Smooth muscle cell (in vitro differentiated cells): ENCODE measurements at regions not wholly inside any gene's neighbourhood (a gene's known extent, or its start where the extent isn't known, plus 50 kb on each side); places are given as distances from the start of the nearest gene placed in this dataset.

Experiments used
- DNase-seq: peaks from one replicate; lab custom pipeline; 2025; ENCODE audit not compliant: unreplicated experiment; lab: John Stamatoyannopoulos, UW
- H2AFZ ChIP-seq: fragments of 200-600 bp; sonication (generic); 2 replicates; pipeline ENCODE4 v1.6.0; 2016; ENCODE audit warnings: antibody characterized with exemption, low read depth, mild to moderate bottlenecking
- H3F3A ChIP-seq: fragments of 200-600 bp; sonication (generic); 2 replicates; pipeline ENCODE4 v1.6.0; 2017; ENCODE audit warnings: antibody characterized with exemption, low read depth
- H3K27ac ChIP-seq: fragments of 200-600 bp; sonication (generic); 2 replicates; pipeline ENCODE4 v1.5.1; 2016; ENCODE audit warnings: low read depth, mild to moderate bottlenecking
- H3K27me3 ChIP-seq: fragments of 200-600 bp; sonication (generic); 2 replicates; pipeline ENCODE4 v1.6.1; 2016; ENCODE audit warnings: low read depth, mild to moderate bottlenecking
- H3K36me3 ChIP-seq: fragments of 200-600 bp; sonication (generic); 2 replicates; pipeline ENCODE4 v1.5.1; 2016; ENCODE audit warnings: low read depth
- H3K4me1 ChIP-seq: fragments of 200-600 bp; sonication (generic); 2 replicates; pipeline ENCODE4 v1.5.1; 2016; ENCODE audit warnings: low read depth
- H3K4me2 ChIP-seq: fragments of 200-600 bp; sonication (generic); 2 replicates; pipeline ENCODE4 v1.6.0; 2016; ENCODE audit warnings: mild to moderate bottlenecking
- H3K4me3 ChIP-seq: fragments of 200-600 bp; sonication (generic); 2 replicates; pipeline ENCODE4 v1.5.1; 2016; ENCODE audit warnings: mild to moderate bottlenecking
- H3K79me2 ChIP-seq: fragments of 200-600 bp; sonication (generic); 2 replicates; pipeline ENCODE4 v1.6.0; 2016; ENCODE audit warnings: low read depth, mild to moderate bottlenecking
- H3K9ac ChIP-seq: fragments of 200-600 bp; sonication (generic); 2 replicates; pipeline ENCODE4 v1.6.0; 2016; ENCODE audit warnings: low read depth
- H3K9me3 ChIP-seq: fragments of 200-600 bp; sonication (generic); replicated peaks from 2 replicates; pipeline ENCODE4 v1.5.1; 2016; ENCODE audit warnings: low read depth
- H4K20me1 ChIP-seq: fragments of 200-600 bp; sonication (generic); 2 replicates; pipeline ENCODE4 v1.6.0; 2016; ENCODE audit warnings: low read depth
- WGBS: methylation state at CpG from one replicate; pipeline ENCODE4 v1.1.7; 2016; ENCODE audit warnings: low lambda C conversion rate; 5-methylcytosine and 5-hydroxymethylcytosine counted together
- TF ChIP-seq, protein P1 (sequence below): fragments of 200-600 bp; sonication (generic); IDR thresholded peaks from 2 replicates; pipeline ENCODE4 v1.5.1; 2017; ENCODE audit warnings: borderline replicate concordance, mild to moderate bottlenecking, antibody characterized with exemption; ENCODE audit not compliant: insufficient read depth, poor library complexity, severe bottlenecking

DNA sequence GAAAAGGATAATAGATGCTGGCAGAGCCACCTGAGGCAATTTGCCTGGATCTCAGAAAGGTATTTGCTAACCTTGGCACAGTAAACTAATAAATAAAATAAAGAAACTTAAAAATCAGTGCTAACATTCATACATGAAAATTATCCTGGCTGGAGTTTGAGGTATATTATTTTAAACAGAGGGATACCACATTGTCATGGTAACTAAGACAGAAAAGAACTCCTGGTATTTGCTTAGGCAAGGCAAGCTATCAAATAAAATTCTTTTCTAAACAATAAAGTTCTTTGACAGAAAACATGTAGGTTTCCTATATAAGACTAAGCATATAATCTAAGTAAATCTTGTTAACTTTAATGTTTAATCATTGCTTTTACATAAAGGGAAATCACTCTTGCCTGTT lies 218.8 kb downstream of the MAGEB17 start:
- peak overlapping the region; percentile 41 for H3K4me2 ChIP-seq
- H3K9me3 ChIP-seq = no peaks in the 10 kb centered on the region
- H3K79me2 ChIP-seq = no peaks in the 10 kb centered on the region
- peaks cover 13% of the 10 kb centered on the region for H3K4me1 ChIP-seq
- H4K20me1 ChIP-seq = no peaks in the 10 kb centered on the region
- no peaks in the 10 kb centered on the region for H3F3A ChIP-seq
- peak overlapping the region; percentile 6 for H3K27ac ChIP-seq
- TF ChIP-seq, protein P1, sequence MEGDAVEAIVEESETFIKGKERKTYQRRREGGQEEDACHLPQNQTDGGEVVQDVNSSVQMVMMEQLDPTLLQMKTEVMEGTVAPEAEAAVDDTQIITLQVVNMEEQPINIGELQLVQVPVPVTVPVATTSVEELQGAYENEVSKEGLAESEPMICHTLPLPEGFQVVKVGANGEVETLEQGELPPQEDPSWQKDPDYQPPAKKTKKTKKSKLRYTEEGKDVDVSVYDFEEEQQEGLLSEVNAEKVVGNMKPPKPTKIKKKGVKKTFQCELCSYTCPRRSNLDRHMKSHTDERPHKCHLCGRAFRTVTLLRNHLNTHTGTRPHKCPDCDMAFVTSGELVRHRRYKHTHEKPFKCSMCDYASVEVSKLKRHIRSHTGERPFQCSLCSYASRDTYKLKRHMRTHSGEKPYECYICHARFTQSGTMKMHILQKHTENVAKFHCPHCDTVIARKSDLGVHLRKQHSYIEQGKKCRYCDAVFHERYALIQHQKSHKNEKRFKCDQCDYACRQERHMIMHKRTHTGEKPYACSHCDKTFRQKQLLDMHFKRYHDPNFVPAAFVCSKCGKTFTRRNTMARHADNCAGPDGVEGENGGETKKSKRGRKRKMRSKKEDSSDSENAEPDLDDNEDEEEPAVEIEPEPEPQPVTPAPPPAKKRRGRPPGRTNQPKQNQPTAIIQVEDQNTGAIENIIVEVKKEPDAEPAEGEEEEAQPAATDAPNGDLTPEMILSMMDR = no peak
- H3K9ac ChIP-seq = peak overlapping the region; percentile 10
- H3K36me3 ChIP-seq = no peaks in the 10 kb centered on the region
- H2AFZ ChIP-seq = no peak overlapping the region
- DNase-seq = no peak
- H3K4me3 ChIP-seq = no peak overlapping the region
- no peaks in the 10 kb centered on the region for H3K27me3 ChIP-seq

- no peak for DNase-seq
- WGBS = 94% methylated on average over 2 of the region's 2 CpGs
- no peak overlapping the region for H2AFZ ChIP-seq
- no peak overlapping the region for H3K27ac ChIP-seq
- H3F3A ChIP-seq = no peaks in the 10 kb centered on the region
- H3K79me2 ChIP-seq = no peaks in the 10 kb centered on the region
- no peaks in the 10 kb centered on the region for H3K27me3 ChIP-seq
- no peaks in the 10 kb centered on the region for H4K20me1 ChIP-seq
- no peaks in the 10 kb centered on the region for H3K9me3 ChIP-seq
- no peaks in the 10 kb centered on the region for H3K36me3 ChIP-seq
- no peak overlapping the region for H3K9ac ChIP-seq
- TF ChIP-seq, protein P1 = no peak
- H3K4me3 ChIP-seq = no peak overlapping the region
- H3K4me1 ChIP-seq = no peaks in the 10 kb centered on the region
- H3K4me2 ChIP-seq = no peak overlapping the region
Measured at GRCh38 chrX:16392597-16392996, 225.3 kb downstream of the MAGEB17 start.

GRCh38 chrX:16394290-16394689 lies 227.0 kb downstream of the MAGEB17 start:
- H3K27me3 ChIP-seq = no peaks in the 10 kb centered on the region
- H3K4me2 ChIP-seq = no peak overlapping the region
- no peak overlapping the region for H2AFZ ChIP-seq
- DNase-seq = no peak
- H3K4me1 ChIP-seq = no peaks in the 10 kb centered on the region
- WGBS = 84% methylated on average over 3 of the region's 3 CpGs
- no peak overlapping the region for H3K4me3 ChIP-seq
- no peaks in the 10 kb centered on the region for H3K79me2 ChIP-seq
- no peaks in the 10 kb centered on the region for H3K9me3 ChIP-seq
- H3F3A ChIP-seq = no peaks in the 10 kb centered on the region
- no peak overlapping the region for H3K27ac ChIP-seq
- H3K9ac ChIP-seq = no peak overlapping the region
- H4K20me1 ChIP-seq = no peaks in the 10 kb centered on the region
- TF ChIP-seq, protein P1 = no peak
- no peaks in the 10 kb centered on the region for H3K36me3 ChIP-seq

- H3K36me3 ChIP-seq = no peaks in the 10 kb centered on the region
- WGBS = 80% methylated on average over 2 of the region's 2 CpGs
Measured at GRCh38 chrX:16403808-16404207, 236.5 kb downstream of the MAGEB17 start.

More at GRCh38 chrX:16403808-16404207, 236.5 kb downstream of the MAGEB17 start:
- no peak for DNase-seq
- Histone ChIP-seq H4K20me1 (no peaks in the 10 kb centered on the region), H3K4me3 (no peak overlapping the region), H3F3A (no peaks in the 10 kb centered on the region), H3K79me2 (no peaks in the 10 kb centered on the region), H3K9ac (no peak overlapping the region), H2AFZ (no peak overlapping the region), H3K4me2 (no peak overlapping the region), H3K27me3 (no peaks in the 10 kb centered on the region), H3K27ac (no peak overlapping the region), H3K9me3 (no peaks in the 10 kb centered on the region), H3K4me1 (peaks cover 8% of the 10 kb centered on the region)
- TF ChIP-seq, protein P1 = no peak
